HEK293T (cell line): ENCODE measurements at regions not wholly inside any gene's neighbourhood (a gene's known extent, or its start where the extent isn't known, plus 50 kb on each side); places are given as distances from the start of the nearest gene placed in this dataset.

ENCODE experiments used
- BHLHE40 ChIP-seq: fragments of 450-650 bp; IDR thresholded peaks from 2 replicates; pipeline ENCODE4 v1.6.1; 2016; ENCODE audit warnings: mild to moderate bottlenecking, moderate library complexity, borderline replicate concordance
- ELF4 ChIP-seq: fragments of 450-650 bp; IDR thresholded peaks from 2 replicates; pipeline ENCODE4 v1.6.1; 2017; ENCODE audit warnings: antibody characterized with exemption
- FOXA1 ChIP-seq: fragments of 450-650 bp; IDR thresholded peaks from 2 replicates; pipeline ENCODE4 v1.6.1; 2016; ENCODE audit warnings: mild to moderate bottlenecking
- FOXM1 ChIP-seq: fragments of 450-650 bp; IDR thresholded peaks from 2 replicates; pipeline ENCODE4 v1.6.1; 2017; ENCODE audit warnings: mild to moderate bottlenecking, borderline replicate concordance
- HDGF ChIP-seq: fragments of 450-650 bp; IDR thresholded peaks from 2 replicates; pipeline ENCODE4 v1.6.1; 2017; ENCODE audit warnings: antibody characterized with exemption, borderline replicate concordance
- LEF1 ChIP-seq: fragments of 450-650 bp; IDR thresholded peaks from 2 replicates; pipeline ENCODE4 v1.6.1; 2017; ENCODE audit warnings: mild to moderate bottlenecking, borderline replicate concordance
- NFRKB ChIP-seq: fragments of 450-650 bp; IDR thresholded peaks from 2 replicates; pipeline ENCODE4 v1.6.1; 2016; ENCODE audit warnings: mild to moderate bottlenecking, moderate library complexity
- SP1 ChIP-seq: fragments of 450-650 bp; IDR thresholded peaks from 2 replicates; pipeline ENCODE4 v1.6.1; 2017
- SUZ12 ChIP-seq: fragments of 450-650 bp; IDR thresholded peaks from 2 replicates; pipeline ENCODE4 v1.6.1; 2016; ENCODE audit warnings: mild to moderate bottlenecking
- TARDBP ChIP-seq: fragments of 450-650 bp; IDR thresholded peaks from 2 replicates; pipeline ENCODE4 v1.6.1; 2016
- ZNF384 ChIP-seq: fragments of 450-650 bp; IDR thresholded peaks from 2 replicates; pipeline ENCODE4 v1.6.1; 2016

DNA sequence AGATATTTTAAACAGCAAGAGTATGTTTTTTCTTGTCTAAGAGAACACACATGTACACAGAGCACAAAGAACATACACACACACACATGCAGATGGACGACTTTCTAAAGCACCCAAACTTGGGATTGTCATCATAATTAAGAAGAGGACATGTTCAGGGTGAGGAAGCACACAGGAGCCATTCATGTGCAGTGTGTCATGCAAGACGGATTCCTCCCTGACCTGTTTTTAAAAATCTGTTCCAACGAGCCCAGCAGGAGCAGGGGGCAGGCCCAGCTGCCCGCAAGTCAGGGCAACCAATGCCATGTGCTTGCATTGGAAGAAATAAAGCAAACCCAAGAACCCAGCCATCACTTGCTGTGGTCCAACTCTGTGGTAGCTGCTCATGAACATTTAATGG is 167.3 kb upstream of the ZNF644 start:
- TF ChIP-seq ELF4 (no peak), BHLHE40 (no peak), NFRKB (no peak), SP1 (no peak), TARDBP (no peak), SUZ12 (no peak), FOXA1 (no peak), ZNF384 (no peak), FOXM1 (no peak), LEF1 (no peak), HDGF (no peak)
